Left lung (tissue), 4 donors: ENCODE measurements at regions not wholly inside any gene's neighbourhood (a gene's known extent, or its start where the extent isn't known, plus 50 kb on each side); places are given as distances from the start of the nearest gene placed in this dataset.

Source experiments
- ATAC-seq: fragments of 200-7000 bp; cut with Tn5 transposase; one replicate; pipeline ENCODE4 v1.9.1; 2020; ENCODE audit warnings: moderate library complexity
- DNase-seq, 4 donors: peaks; one replicate each; pipeline ENCODE4 v3.0.0-alpha.2; 2013 to 2020
- H3K27ac ChIP-seq, 2 donors: fragments of 200-600 bp; sonication (generic) in 1 of 2; one replicate each; pipeline versions ENCODE4 v1.5.0 to v1.8.0; 2020 to 2021
- H3K27me3 ChIP-seq, 2 donors: fragments of 200-600 bp; sonication (generic) in 1 of 2; one replicate each; pipeline versions ENCODE4 v1.5.0 to v1.8.0; 2020 to 2021
- H3K36me3 ChIP-seq, 2 donors: fragments of 200-600 bp; sonication (generic) in 1 of 2; one replicate each; pipeline versions ENCODE4 v1.5.0 to v1.8.0; 2020 to 2021
- H3K4me1 ChIP-seq, 2 donors: fragments of 200-600 bp; one replicate each; pipeline ENCODE4 v1.8.0; 2021
- H3K4me3 ChIP-seq, 2 donors: fragments of 200-600 bp; sonication (generic) in 1 of 2; one replicate each; pipeline versions ENCODE4 v1.5.0 to v1.8.0; 2020 to 2021; ENCODE audit warnings: mild to moderate bottlenecking in 1 of 2
- H3K9me3 ChIP-seq, 2 donors: fragments of 200-600 bp; sonication (generic) in 1 of 2; one replicate each; pipeline versions ENCODE4 v1.5.0 to v1.8.0; 2020 to 2021
- intact Hi-C, 2 donors: fragments of 100-400 bp; cut with DNase I; formaldehyde crosslinking; loops; one replicate each; pipeline versions ENCODE4 v1.11.2 to v1.14.2; 2022
- TF ChIP-seq, protein P1 (sequence below), 2 donors: fragments of 200-600 bp; sonication (generic) in 1 of 2; IDR thresholded peaks; one replicate each; pipeline versions ENCODE4 v1.5.0 to v1.8.0; 2021; ENCODE audit warnings: antibody characterized with exemption in 2 of 2
- donor health status: DM: no; HTN: yes; CAD: no.
- donor health status: DM: no; HTN: no; CAD: no.

DNA sequence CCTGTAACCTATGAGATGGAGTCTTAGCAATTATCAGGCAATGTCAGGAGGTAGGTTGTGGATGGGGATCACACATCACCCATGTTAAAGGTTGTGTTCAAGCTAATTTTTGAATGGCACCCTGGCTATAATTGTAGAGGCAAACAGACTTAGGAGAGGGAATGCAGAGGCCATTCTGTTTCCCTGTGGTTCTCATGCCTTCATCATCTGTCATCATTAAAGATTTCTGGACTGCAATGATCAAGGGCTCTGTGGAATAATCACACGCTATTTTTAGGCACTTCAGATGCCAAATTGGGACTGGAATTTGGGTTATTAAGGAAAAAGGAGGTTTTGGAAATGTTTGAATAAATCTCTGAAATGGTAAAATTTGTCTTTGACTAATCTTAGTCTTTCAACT, 1065.4 kb downstream of the TAF11L14 start:
- ATAC-seq = no peak
- no peak overlapping the region for H3K27ac ChIP-seq
- H3K4me3 ChIP-seq = no peak overlapping the region
- no peaks in the 10 kb centered on the region for H3K36me3 ChIP-seq
- TF ChIP-seq, protein P1, sequence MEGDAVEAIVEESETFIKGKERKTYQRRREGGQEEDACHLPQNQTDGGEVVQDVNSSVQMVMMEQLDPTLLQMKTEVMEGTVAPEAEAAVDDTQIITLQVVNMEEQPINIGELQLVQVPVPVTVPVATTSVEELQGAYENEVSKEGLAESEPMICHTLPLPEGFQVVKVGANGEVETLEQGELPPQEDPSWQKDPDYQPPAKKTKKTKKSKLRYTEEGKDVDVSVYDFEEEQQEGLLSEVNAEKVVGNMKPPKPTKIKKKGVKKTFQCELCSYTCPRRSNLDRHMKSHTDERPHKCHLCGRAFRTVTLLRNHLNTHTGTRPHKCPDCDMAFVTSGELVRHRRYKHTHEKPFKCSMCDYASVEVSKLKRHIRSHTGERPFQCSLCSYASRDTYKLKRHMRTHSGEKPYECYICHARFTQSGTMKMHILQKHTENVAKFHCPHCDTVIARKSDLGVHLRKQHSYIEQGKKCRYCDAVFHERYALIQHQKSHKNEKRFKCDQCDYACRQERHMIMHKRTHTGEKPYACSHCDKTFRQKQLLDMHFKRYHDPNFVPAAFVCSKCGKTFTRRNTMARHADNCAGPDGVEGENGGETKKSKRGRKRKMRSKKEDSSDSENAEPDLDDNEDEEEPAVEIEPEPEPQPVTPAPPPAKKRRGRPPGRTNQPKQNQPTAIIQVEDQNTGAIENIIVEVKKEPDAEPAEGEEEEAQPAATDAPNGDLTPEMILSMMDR (IDR thresholded peaks at IDR 0.05) = no peak
- DNase-seq = no peak
- intact Hi-C loops = loop anchor here in 1 of 2 donors (10.0 kb wide), 1 partner anchor 235 kb away; no protein-coding TSS in a partner anchor
- no peaks in the 10 kb centered on the region for H3K27me3 ChIP-seq
- H3K9me3 ChIP-seq = no peaks in the 10 kb centered on the region
- H3K4me1 ChIP-seq = peaks cover 0 to 12% of the 10 kb centered on the region in 2 donors

DNA sequence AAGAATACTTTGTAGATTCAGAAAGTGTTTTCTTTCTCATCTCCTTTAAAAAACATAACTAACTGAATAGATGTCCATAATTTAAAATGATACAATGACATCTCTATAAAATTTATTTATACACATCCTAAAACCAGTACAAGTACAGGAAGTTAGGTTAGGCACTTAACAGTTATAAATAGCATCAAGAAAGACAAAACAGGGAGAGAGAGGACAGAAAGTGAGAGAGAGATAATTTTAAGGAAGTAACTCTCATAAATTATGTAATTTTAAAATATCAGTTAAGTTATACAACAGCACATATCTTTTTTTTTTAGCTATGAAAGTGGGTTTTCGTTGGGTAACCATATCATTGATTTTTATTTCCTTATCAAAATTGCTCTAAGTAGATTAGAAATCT, 1068.6 kb downstream of the TAF11L14 start:
- no peak for ATAC-seq
- TF ChIP-seq, protein P1 (IDR thresholded peaks at IDR 0.05) = no peak
- H3K4me1 ChIP-seq = peaks cover 0 to 9% of the 10 kb centered on the region in 2 donors
- no peak overlapping the region for H3K27ac ChIP-seq
- H3K4me3 ChIP-seq = no peak overlapping the region
- DNase-seq = no peak
- intact Hi-C loops = no loop called here
- H3K27me3 ChIP-seq = no peaks in the 10 kb centered on the region
- no peaks in the 10 kb centered on the region for H3K36me3 ChIP-seq
- no peaks in the 10 kb centered on the region for H3K9me3 ChIP-seq

DNA sequence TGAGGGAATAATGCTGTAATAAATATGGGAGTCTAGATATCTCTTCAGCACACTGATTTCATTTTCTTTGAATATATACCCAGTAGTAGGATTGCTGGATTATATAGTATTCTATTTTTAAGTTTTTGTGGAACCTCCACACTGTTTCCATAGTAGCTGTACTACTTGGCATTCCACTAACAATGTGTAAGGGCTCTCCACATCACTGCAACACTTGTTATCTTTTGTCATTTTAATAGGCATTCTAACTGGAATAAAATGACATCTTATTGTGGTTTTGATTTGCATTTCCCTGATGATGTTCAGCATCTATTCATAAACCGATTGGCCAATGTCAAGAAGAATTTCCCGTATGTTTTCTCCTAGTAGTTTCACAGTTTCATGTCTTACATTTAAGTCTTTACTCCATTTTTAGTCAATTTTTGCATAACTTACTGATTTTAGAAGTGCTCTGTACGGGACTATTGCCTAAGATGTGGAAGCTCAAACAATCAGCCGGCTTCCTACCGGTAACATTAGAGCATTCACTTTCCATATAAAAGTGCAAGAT, 1078.8 kb downstream of the TAF11L14 start:
- DNase-seq (no peak), ATAC-seq (no peak)
- no peak overlapping the region for H3K27ac ChIP-seq
- H3K4me1 ChIP-seq = no peaks in the 10 kb centered on the region
- no peak overlapping the region for H3K4me3 ChIP-seq
- no peaks in the 10 kb centered on the region for H3K27me3 ChIP-seq
- H3K9me3 ChIP-seq = no peaks in the 10 kb centered on the region
- no peaks in the 10 kb centered on the region for H3K36me3 ChIP-seq
- intact Hi-C loops = no loop called here
- TF ChIP-seq, protein P1 (IDR thresholded peaks at IDR 0.05) = no peak

DNA sequence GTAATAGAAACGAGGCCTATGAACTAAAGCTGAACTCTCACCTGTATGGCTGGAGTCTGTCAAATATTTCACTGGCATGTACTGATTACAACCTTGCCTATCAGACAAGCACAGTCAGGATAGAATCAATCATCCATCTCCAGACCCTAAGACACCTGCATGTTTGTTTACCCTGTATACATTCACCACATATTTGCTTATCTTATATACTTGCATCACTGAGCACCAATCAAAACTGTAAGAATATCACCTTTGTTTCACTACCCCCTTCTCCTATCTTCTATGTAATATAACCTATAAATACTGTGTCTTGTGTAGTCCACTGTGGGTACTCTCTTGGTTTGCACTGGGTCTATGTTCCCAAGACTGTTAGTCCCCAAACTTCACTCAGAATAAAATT, 1085.7 kb downstream of the TAF11L14 start:
- no peak overlapping the region for H3K4me3 ChIP-seq
- no peak overlapping the region for H3K27ac ChIP-seq
- no peaks in the 10 kb centered on the region for H3K4me1 ChIP-seq
- TF ChIP-seq, protein P1 (IDR thresholded peaks at IDR 0.05) = no peak
- no peaks in the 10 kb centered on the region for H3K9me3 ChIP-seq
- ATAC-seq (no peak), DNase-seq (no peak)
- no peaks in the 10 kb centered on the region for H3K36me3 ChIP-seq
- intact Hi-C loops = no loop called here
- no peaks in the 10 kb centered on the region for H3K27me3 ChIP-seq

DNA sequence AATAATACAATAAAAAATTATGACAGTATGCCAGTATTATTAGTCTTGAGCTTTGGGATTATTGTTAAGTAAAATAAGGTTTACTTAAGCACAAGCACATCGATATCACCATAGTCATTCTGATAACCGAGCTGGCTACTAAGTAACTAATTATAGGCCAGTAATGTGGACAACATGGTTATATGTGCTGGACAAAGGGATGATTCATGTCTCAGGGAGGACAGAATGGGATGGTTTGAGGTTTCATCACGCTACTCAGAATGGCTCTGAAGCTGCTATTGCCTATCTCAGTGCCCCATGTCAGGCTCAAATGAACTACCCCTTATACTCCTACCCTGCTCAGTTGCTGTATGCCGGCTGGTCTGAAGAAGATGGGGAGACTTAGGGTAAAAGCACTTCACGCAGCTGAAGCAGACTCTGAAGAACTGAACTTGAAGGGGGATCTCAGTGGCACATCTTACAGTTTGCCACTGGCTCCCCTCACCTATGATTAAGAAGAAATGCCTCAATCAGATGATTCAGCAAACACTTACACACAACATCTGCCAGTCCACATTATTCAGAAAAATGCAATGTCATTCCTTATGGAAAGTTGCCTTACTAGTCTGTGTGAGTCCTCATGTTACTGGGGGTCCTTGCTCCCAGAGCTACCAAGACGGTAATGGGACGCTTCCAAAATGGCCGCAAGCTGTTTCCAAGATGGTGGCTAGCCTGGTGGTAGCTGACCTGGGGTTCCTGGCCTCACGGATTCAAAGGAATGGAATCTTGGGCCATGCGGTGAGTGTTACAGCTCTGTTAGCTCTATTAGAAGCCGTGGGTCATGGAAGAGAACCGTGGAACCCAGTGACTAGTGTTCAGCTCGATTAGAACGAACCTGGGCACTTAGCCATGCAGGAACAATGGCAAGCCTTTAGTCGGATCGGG, 1098.6 kb downstream of the TAF11L14 start:
- Histone ChIP-seq H3K27ac (no peak overlapping the region), H3K9me3 (no peaks in the 10 kb centered on the region), H3K4me3 (no peak overlapping the region), H3K4me1 (no peaks in the 10 kb centered on the region), H3K27me3 (no peaks in the 10 kb centered on the region), H3K36me3 (no peaks in the 10 kb centered on the region)
- no peak for ATAC-seq
- DNase-seq = no peak
- intact Hi-C loops = no loop called here
- TF ChIP-seq, protein P1 (IDR thresholded peaks at IDR 0.05) = no peak
